ENCODE measurements at regions not wholly inside any gene's neighbourhood (a gene's known extent, or its start where the extent isn't known, plus 50 kb on each side); places are given as distances from the start of the nearest gene placed in this dataset.

- no peak for TF ChIP-seq CTCF (IDR thresholded peaks at IDR 0.05)
- no peak for TF ChIP-seq RFX5 (IDR thresholded peaks at IDR 0.05)
- TF ChIP-seq POLR2A (IDR thresholded peaks at IDR 0.05; ENCODE audit: low read length), result no peak
- no peak for TF ChIP-seq SMC3 (IDR thresholded peaks at IDR 0.05)
- TF ChIP-seq BHLHE40 (IDR thresholded peaks at IDR 0.05; ENCODE audit: low read depth, low read length), result no peak
These were observed 1321.2 kb upstream of the SEL1L start for GRCh38 chr14:82854901-82855300.
